Panc1 (cell line): ENCODE measurements at regions not wholly inside any gene's neighbourhood (a gene's known extent, or its start where the extent isn't known, plus 50 kb on each side); places are given as distances from the start of the nearest gene placed in this dataset.

Experiments
- ATAC-seq: fragments of 200-7000 bp; cut with Tn5 transposase; 2 replicates; pipeline ENCODE4 v1.9.1; 2020; ENCODE audit warnings: mild to moderate bottlenecking, moderate library complexity
- BruUV-seq: library from RNA; stranded (reverse); fragments of 400-500 nt; replicated peaks from 2 replicates; lab custom pipeline; 2021; lab: Mats Ljungman, UMichigan
- CTCF ChIA-PET: fragments of 300-600 bp; sonication (Branson Sonifier 250); formaldehyde crosslinking; loops from one replicate; lab custom pipeline; 2022; ENCODE audit warnings: antibody characterized with exemption; lab: Charles Lee
- POLR2A ChIA-PET: fragments of 300-600 bp; sonication (Branson Sonifier 250); formaldehyde crosslinking; loops from one replicate; lab custom pipeline; 2022; ENCODE audit warnings: antibody characterized with exemption; lab: Charles Lee
- DNase-seq: peaks from one replicate; pipeline ENCODE4 v3.0.0-alpha.2; 2010; ENCODE audit warnings: low read depth, low spot score
- H3K27ac ChIP-seq: 2 replicates; pipeline ENCODE4 v1.5.1; 2011; ENCODE audit warnings: mild to moderate bottlenecking, low read length, inconsistent platforms
- H3K27me3 ChIP-seq: fragments of 200-500 bp; sonication (Bioruptor generic); 2 replicates; pipeline ENCODE4 v1.6.0; 2014; ENCODE audit warnings: low read length, inconsistent platforms; ENCODE audit not compliant: control insufficient read depth, insufficient read depth
- H3K36me3 ChIP-seq: fragments of 200-500 bp; sonication (Bioruptor generic); 2 replicates; pipeline ENCODE4 v1.5.1; 2014; ENCODE audit warnings: inconsistent platforms, mild to moderate bottlenecking, low read length, moderate library complexity; ENCODE audit not compliant: control insufficient read depth, insufficient read depth
- H3K4me1 ChIP-seq: 2 replicates; pipeline ENCODE4 v1.5.1; 2011; ENCODE audit warnings: inconsistent platforms, mild to moderate bottlenecking, low read length, moderate library complexity; ENCODE audit not compliant: control insufficient read depth, insufficient read depth
- H3K4me3 ChIP-seq, 2 experiments: 2 replicates each; pipeline ENCODE4 v1.5.1; 2011 to 2012; ENCODE audit warnings: low read depth in 2 of 2, low read length in 2 of 2, mild to moderate bottlenecking in 2 of 2, inconsistent platforms in 1 of 2, moderate library complexity in 1 of 2
- H3K9me3 ChIP-seq: fragments of 200-500 bp; sonication (Bioruptor generic); 2 replicates; pipeline ENCODE4 v1.5.1; 2014; ENCODE audit warnings: low read depth, mild to moderate bottlenecking, inconsistent platforms, low read length, moderate library complexity; ENCODE audit not compliant: control insufficient read depth, insufficient read depth
- CTCF ChIP-seq: fragments of 450-650 bp; IDR thresholded peaks from 2 replicates; pipeline ENCODE4 v1.5.1; 2017; ENCODE audit warnings: mild to moderate bottlenecking
- POLR2AphosphoS5 ChIP-seq: IDR thresholded peaks from 2 replicates; pipeline ENCODE4 v1.6.1; 2012; ENCODE audit warnings: mild to moderate bottlenecking, low read depth, low read length, moderate library complexity
- REST ChIP-seq, 2 experiments: IDR thresholded peaks; 2 replicates each; pipeline ENCODE4 v1.6.1; 2011 to 2012; ENCODE audit warnings: low read depth in 2 of 2, control low read depth in 1 of 2, low read length in 1 of 2, mild to moderate bottlenecking in 1 of 2, moderate library complexity in 1 of 2; ENCODE audit not compliant: insufficient read depth in 1 of 2
- SIN3A ChIP-seq: IDR thresholded peaks from 2 replicates; pipeline ENCODE4 v1.6.1; 2012; ENCODE audit warnings: low read depth, mild to moderate bottlenecking, low read length, moderate library complexity, borderline replicate concordance; ENCODE audit not compliant: insufficient read depth
- TCF7L2 ChIP-seq: IDR thresholded peaks from 2 replicates; pipeline ENCODE4 v1.6.1; 2011; ENCODE audit warnings: mild to moderate bottlenecking, low read depth, low read length, inconsistent platforms
- in situ Hi-C: cut with HindIII; loops from 2 replicates; pipeline ENCODE4 v1.10.0; 2016; ENCODE audit warnings: low sequenced_read_pairs, low pct_unique_long_range_greater_than_20kb
- intact Hi-C: fragments of 100-400 bp; cut with micrococcal nuclease; formaldehyde crosslinking; loops from one replicate; pipeline ENCODE4 v1.10.0; 2022; ENCODE audit not compliant: unreplicated experiment

- DNase-seq: no peak
- no peaks in the 10 kb centered on the region for H3K4me1 ChIP-seq
- ChIA-PET POLR2A (no interaction called here), CTCF (no interaction called here)
- H3K27me3 ChIP-seq: no peaks in the 10 kb centered on the region
- H3K36me3 ChIP-seq: no peaks in the 10 kb centered on the region
- no TSS peak for BruUV-seq
- in situ Hi-C loops (no loop called here), intact Hi-C loops (no loop called here)
- no peak for TF ChIP-seq POLR2AphosphoS5
- H3K9me3 ChIP-seq: no peaks in the 10 kb centered on the region
- ATAC-seq: no peak
- no peak overlapping the region for H3K27ac ChIP-seq
- H3K4me3 ChIP-seq: no peak overlapping the region
Measured at GRCh38 chr13:90797335-90797734, 550.2 kb upstream of the MIR17HG start.

DNA sequence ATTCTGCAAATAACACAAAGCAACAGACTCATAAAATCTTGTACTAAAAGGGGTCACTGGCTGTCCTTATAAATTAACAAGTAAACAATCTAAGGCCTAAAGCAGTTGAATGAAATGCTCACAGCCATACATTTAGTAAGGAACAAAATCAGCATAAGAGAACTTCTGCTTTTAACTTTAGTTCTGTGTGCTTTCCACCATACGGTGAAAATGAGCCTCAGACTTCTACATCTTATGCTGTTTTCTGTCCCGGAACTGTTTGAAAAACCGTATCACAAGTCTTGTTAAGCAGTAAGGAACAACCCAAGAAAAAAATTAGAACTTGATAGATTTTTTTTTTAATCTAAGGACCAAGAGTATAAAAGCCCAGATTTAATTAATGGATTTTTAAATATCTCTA, 549.1 kb upstream of the MIR17HG start:
- ATAC-seq (no peak), DNase-seq (no peak)
- BruUV-seq: no TSS peak
- no peaks in the 10 kb centered on the region for H3K9me3 ChIP-seq
- no peaks in the 10 kb centered on the region for H3K4me1 ChIP-seq
- no peak overlapping the region for H3K4me3 ChIP-seq
- TF ChIP-seq TCF7L2 (no peak), REST (IDR thresholded peaks at IDR 0.05; ENCODE audit: insufficient read depth in 1 of 2, low read depth in 2 of 2, low read length in 1 of 2) (no peak), SIN3A (no peak), CTCF (no peak)
- in situ Hi-C loops: no loop called here
- intact Hi-C loops: no loop called here
- H3K27ac ChIP-seq: no peak overlapping the region
- ChIA-PET CTCF (no interaction called here), POLR2A (no interaction called here)
- H3K27me3 ChIP-seq: no peaks in the 10 kb centered on the region
- H3K36me3 ChIP-seq: no peaks in the 10 kb centered on the region

GRCh38 chr13:90800082-90800746, 547.3 kb upstream of the MIR17HG start:
- Histone ChIP-seq H3K9me3 (no peaks in the 10 kb centered on the region), H3K4me3 (no peak overlapping the region), H3K4me1 (no peaks in the 10 kb centered on the region), H3K27me3 (no peaks in the 10 kb centered on the region), H3K27ac (no peak overlapping the region), H3K36me3 (no peaks in the 10 kb centered on the region)
- POLR2A ChIA-PET: no interaction called here
- CTCF ChIA-PET: no interaction called here
- no peak for TF ChIP-seq REST (IDR thresholded peaks at IDR 0.05; ENCODE audit: insufficient read depth in 1 of 2, low read depth in 2 of 2, low read length in 1 of 2)
- no peak for TF ChIP-seq TCF7L2
- TF ChIP-seq POLR2AphosphoS5: no peak
- TF ChIP-seq SIN3A: no peak
- TF ChIP-seq CTCF: no peak
- in situ Hi-C loops (no loop called here), intact Hi-C loops (no loop called here)
- DNase-seq (no peak), ATAC-seq (no peak)
- no TSS peak for BruUV-seq
